ENCODE measurements at regions not wholly inside any gene's neighbourhood (a gene's known extent, or its start where the extent isn't known, plus 50 kb on each side); places are given as distances from the start of the nearest gene placed in this dataset.

- TF ChIP-seq IRF5 (IDR thresholded peaks at IDR 0.05; ENCODE audit: borderline replicate concordance) (no peak), JUNB (IDR thresholded peaks at IDR 0.05) (no peak), KDM1A (IDR thresholded peaks at IDR 0.05; ENCODE audit: borderline replicate concordance) (no peak), STAT1 (conservative IDR thresholded peaks at IDR 0.05) (no peak), MYB (IDR thresholded peaks at IDR 0.05; ENCODE audit: borderline replicate concordance, low read depth, low read length) (no peak)
- TF ChIP-seq, protein P1, sequence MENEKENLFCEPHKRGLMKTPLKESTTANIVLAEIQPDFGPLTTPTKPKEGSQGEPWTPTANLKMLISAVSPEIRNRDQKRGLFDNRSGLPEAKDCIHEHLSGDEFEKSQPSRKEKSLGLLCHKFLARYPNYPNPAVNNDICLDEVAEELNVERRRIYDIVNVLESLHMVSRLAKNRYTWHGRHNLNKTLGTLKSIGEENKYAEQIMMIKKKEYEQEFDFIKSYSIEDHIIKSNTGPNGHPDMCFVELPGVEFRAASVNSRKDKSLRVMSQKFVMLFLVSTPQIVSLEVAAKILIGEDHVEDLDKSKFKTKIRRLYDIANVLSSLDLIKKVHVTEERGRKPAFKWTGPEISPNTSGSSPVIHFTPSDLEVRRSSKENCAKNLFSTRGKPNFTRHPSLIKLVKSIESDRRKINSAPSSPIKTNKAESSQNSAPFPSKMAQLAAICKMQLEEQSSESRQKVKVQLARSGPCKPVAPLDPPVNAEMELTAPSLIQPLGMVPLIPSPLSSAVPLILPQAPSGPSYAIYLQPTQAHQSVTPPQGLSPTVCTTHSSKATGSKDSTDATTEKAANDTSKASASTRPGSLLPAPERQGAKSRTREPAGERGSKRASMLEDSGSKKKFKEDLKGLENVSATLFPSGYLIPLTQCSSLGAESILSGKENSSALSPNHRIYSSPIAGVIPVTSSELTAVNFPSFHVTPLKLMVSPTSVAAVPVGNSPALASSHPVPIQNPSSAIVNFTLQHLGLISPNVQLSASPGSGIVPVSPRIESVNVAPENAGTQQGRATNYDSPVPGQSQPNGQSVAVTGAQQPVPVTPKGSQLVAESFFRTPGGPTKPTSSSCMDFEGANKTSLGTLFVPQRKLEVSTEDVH (IDR thresholded peaks at IDR 0.05; ENCODE audit: low read depth, partially characterized antibody) = no peak
Observed at GRCh38 chr10:36492590-36493515, 632.5 kb upstream of the ANKRD30A start (continued).

DNA sequence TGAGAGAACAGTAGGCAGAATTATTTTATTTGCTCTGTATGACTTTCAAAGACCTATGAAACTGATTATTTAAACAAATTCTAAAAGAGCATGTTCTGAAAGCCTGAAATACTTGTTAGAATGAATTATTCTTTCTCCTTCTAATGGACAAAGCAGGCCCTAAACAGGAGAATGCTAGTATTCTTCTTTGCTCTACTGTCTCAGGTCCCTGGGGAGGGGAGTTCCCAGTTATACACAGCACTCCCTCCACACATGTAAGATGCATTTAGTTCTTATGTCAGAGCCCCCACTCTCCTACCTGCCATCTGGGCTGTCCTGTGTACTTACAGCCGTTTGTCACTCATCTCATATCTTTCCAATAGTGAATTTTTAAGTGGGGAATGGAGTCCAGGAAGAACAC, 633.5 kb upstream of the ANKRD30A start:
- Histone ChIP-seq H3K9ac (ENCODE audit: control insufficient read depth, insufficient read depth, low read length) (no peak overlapping the region), H3K4me3 (no peak overlapping the region), H3K4me2 (ENCODE audit: control insufficient read depth, insufficient read depth) (no peak overlapping the region), H4K20me1 (ENCODE audit: control insufficient read depth, insufficient read depth) (no peaks in the 10 kb centered on the region), H3K27me3 (replicated peaks in 1 of 2; ENCODE audit: control insufficient read depth in 2 of 2, insufficient read depth in 2 of 2, low read length in 1 of 2) (no peaks in the 10 kb centered on the region), H3K27ac (ENCODE audit: control insufficient read depth, insufficient read depth) (no peak overlapping the region), H3K9me3 (replicated peaks; ENCODE audit: control insufficient read depth, insufficient read depth, low read length) (no peaks in the 10 kb centered on the region), H3K4me1 (ENCODE audit: control insufficient read depth, insufficient read depth, low read length) (no peaks in the 10 kb centered on the region), H3K79me2 (ENCODE audit: control insufficient read depth, insufficient read depth, low read length) (no peaks in the 10 kb centered on the region), H2AFZ (ENCODE audit: control insufficient read depth, low read depth, low read length) (no peak overlapping the region), H3K36me3 (ENCODE audit: control insufficient read depth in 2 of 2, insufficient read depth in 2 of 2, low read length in 1 of 2) (no peaks in the 10 kb centered on the region)
- SMC1A ChIA-PET (ENCODE audit: uncharacterized antibody, unreplicated experiment) = no interaction called here
- CTCF ChIA-PET = no interaction called here
- no TSS peak for BruUV-seq (replicated peaks)
- in situ Hi-C loops (cut with MboI) (no loop called here), intact Hi-C loops (cut with micrococcal nuclease; ENCODE audit: unreplicated experiment) (no loop called here)
- DNase-seq (ENCODE audit: low read depth, low spot score) (no peak), ATAC-seq (no peak), FAIRE-seq (no peak)
- RAD21 ChIA-PET (ENCODE audit: unreplicated experiment) = interaction anchor here (0.6 kb wide), 1 partner anchor 14 kb away, joined by 3 read pairs; no protein-coding TSS in a partner anchor
- WGBS (ENCODE audit: insufficient coverage, insufficient replicate concordance, low lambda C conversion rate, missing lambda C conversion rate) = 0% methylated on average over 1 of the region's 1 CpG
- POLR2A ChIA-PET = no interaction called here
- TF ChIP-seq TBL1XR1 (IDR thresholded peaks at IDR 0.05; ENCODE audit: low read depth, low read length) = no peak
- TF ChIP-seq, protein P2, sequence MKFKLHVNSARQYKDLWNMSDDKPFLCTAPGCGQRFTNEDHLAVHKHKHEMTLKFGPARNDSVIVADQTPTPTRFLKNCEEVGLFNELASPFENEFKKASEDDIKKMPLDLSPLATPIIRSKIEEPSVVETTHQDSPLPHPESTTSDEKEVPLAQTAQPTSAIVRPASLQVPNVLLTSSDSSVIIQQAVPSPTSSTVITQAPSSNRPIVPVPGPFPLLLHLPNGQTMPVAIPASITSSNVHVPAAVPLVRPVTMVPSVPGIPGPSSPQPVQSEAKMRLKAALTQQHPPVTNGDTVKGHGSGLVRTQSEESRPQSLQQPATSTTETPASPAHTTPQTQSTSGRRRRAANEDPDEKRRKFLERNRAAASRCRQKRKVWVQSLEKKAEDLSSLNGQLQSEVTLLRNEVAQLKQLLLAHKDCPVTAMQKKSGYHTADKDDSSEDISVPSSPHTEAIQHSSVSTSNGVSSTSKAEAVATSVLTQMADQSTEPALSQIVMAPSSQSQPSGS (IDR thresholded peaks at IDR 0.05; ENCODE audit: low read length) = no peak
- TF ChIP-seq TCF3 (IDR thresholded peaks at IDR 0.05; ENCODE audit: borderline replicate concordance, insufficient read depth, low read depth, low read length) = no peak
- no peak for TF ChIP-seq IKZF2 (IDR thresholded peaks at IDR 0.05)
- no peak for TF ChIP-seq RB1 (IDR thresholded peaks at IDR 0.05; ENCODE audit: borderline replicate concordance)
- TF ChIP-seq PBX3 (IDR thresholded peaks at IDR 0.05; ENCODE audit: insufficient replicate concordance, low read depth, low read length) = no peak
